HG03139 (cell line): ENCODE measurements at regions not wholly inside any gene's neighbourhood (a gene's known extent, or its start where the extent isn't known, plus 50 kb on each side); places are given as distances from the start of the nearest gene placed in this dataset.

ENCODE experiments used
- ATAC-seq: cut with Tn5 transposase; IDR thresholded peaks from one replicate; pipeline ENCODE4 v1.9.1; 2021; ENCODE audit not compliant: unreplicated experiment

DNA sequence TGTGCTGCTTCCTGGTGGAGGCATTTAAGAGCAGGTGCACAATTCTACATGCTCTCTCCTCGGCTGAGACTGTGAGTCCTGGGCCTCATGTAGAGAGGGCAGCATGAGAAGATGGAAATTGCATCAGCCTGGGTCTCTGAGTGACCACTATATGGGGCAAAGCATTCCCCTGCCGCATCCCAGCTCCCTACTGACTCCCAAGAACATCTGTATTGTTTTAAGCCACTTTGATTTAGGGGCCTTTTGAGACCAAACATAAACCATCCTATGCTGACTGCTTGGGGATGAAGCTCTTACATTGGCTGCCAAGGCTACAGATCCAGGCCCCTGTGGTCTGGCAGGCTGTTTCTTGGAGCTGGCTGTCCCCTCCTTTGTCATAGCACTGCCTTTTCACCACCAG lies 101.3 kb upstream of the TBX20 start:
- no peak for ATAC-seq

- ATAC-seq, result no peak
These were observed 99.6 kb upstream of the TBX20 start for GRCh38 chr7:35353481-35353880.

GRCh38 chr7:35351466-35351865 lies 97.6 kb upstream of the TBX20 start:
- ATAC-seq, result no peak

DNA sequence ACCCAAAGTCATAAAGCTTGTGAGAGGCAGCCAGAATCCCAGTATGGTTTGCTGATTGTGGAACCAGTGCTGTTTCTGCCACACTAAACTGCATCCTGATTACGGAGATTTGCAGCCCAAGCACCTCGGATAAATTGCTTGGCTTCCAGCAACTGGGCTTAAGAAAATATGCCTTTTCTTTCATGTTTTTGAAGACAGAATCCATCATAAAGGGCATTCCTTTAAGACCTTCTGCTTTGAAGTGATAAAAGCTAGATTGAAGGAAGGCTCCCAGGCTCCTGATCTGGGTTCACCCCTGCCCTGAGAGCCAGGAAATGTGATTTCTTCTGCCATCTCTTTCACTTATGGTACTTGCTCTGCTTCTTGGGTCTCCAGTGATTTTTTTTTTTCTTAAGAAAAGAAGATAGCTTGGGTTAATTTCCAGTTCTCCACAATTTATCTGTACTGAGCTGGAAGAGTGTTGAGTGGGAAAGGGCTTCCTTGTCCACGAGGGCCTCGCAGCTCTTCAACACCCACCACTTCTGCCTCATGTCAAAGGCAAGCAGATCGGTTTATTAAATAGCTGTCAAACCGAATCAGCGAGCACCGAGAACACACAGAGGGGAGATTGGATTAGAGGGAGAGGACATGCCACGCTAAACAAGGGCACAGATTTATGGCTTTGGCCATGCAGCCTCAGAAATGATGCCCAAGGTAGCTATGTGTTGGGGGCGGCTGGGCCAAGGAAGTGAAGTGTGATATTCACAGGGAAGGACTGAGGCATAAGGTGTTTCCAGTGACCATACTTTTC lies 94.9 kb upstream of the TBX20 start:
- no peak for ATAC-seq

DNA sequence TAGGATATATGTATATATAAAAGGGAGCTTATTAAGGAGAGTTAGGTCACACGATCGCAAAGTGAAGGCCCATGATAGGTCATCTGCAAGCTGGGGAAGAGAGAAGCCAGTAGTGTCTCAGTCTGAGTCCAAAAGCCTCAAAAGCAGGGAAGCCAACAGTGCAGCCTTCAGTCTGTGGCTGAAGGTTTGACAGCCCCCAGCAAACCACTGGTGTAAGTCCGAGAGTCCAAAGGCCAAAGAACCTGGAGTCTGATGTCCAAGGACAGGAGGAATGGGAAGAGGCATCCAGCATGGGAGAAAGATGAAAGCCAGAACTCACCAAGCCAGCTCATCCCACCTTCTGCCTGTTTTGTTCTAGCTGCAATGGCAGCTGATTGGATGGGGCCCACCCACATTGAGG lies 88.9 kb upstream of the TBX20 start:
- no peak for ATAC-seq

DNA sequence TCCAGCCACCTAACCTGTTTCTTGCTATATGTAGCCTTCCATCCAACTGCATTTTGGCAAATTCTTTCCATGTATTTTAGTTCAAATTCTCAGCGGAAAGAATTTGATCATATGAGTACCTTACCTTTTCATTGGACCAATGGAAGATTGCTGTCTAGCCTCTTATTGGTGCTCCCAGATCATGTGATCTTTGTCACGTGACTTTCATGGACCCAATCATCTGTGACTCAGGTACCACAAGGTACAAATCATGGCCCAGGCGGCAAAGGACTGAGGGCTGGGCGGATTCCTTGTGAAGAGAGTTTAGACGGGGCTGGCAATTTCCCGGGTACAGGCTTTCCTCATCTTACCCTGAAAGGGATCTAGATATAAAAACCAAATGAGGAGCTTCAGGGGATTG lies 85.9 kb upstream of the TBX20 start:
- ATAC-seq, result no peak

DNA sequence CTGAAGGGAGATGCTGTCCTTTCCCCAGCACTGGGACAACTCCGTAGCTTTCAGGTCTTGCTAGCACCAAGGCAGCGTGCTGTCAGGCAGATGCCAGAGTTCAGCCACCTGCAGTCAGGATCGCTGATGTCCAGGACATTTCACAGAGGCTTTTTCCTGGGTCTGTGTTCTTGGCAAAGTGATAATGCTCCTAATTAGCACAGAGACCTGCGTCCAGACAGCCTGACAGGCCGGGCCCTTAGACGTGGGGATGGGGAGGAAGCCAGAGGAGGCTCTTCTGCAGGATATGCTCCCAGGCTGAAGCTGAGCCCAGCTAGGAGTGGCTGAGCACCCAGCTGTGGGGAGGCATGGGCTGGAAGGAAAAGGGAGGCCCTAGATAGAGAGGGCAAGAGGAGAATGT lies 82.5 kb upstream of the TBX20 start:
- no peak for ATAC-seq

DNA sequence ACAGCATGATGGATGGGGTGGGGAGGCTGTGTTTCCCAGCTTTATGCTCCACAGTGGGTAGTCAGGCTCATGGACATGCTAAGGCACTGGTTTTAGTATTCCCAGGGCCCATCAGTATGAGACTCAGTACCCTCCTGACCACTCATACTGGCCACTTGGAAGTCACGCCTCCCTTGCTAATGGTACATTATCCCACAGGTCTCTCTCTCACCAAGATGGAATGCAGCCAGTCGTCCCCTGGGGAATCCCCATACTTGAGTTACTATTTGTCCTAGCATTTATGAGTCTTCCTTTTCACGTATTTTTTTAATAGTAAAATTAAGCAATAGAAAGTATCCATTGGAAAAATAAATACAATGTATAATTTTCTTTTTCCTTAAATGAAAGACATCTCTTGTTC lies 80.6 kb upstream of the TBX20 start:
- no peak for ATAC-seq

DNA sequence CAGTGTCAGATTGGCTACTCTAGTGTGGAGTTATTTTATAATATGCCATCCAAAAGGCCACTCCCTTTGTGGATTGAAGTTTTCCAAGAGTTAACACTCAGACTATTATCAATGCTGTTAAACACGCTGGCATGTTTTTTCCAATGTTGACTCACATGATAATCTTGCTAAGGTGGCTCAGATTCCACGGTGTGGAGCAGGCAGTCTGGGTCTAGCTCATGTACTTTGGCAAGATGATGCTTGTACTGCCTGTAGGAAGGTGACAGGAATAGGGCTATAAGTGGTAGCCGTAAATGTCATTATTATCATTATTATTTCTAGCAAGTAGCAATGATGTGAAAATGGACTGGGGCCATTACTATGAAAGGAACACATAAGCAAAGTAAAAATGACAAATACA lies 79.4 kb upstream of the TBX20 start:
- ATAC-seq, result no peak

GRCh38 chr7:35331730-35332678 lies 78.1 kb upstream of the TBX20 start:
- ATAC-seq, result no peak

GRCh38 chr7:35329026-35329425 lies 75.1 kb upstream of the TBX20 start:
- ATAC-seq, result no peak

- ATAC-seq, result no peak
These were observed 65.7 kb upstream of the TBX20 start for GRCh38 chr7:35319606-35320005.

DNA sequence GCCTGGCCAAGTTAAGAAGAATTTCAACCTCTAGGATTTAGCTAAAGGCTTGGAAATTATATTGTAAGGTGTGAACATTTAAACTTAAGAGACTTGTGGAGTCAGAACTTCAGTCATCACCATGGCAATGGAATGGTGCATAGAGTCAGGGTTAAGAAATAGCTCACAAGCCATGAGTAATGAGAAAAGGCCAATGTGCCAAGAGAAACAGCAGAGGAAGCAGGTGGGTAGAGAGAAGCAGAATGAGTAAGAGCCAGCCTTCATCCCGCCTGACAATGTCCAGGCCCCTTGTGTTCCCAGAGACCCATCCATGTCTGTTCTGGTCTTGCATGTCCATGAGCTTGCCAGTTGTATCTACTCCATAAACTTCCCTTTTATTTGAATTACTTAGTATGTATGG lies 62.6 kb upstream of the TBX20 start:
- ATAC-seq, result no peak

- ATAC-seq, result no peak
These were observed 61.6 kb upstream of the TBX20 start for GRCh38 chr7:35315517-35315916.

DNA sequence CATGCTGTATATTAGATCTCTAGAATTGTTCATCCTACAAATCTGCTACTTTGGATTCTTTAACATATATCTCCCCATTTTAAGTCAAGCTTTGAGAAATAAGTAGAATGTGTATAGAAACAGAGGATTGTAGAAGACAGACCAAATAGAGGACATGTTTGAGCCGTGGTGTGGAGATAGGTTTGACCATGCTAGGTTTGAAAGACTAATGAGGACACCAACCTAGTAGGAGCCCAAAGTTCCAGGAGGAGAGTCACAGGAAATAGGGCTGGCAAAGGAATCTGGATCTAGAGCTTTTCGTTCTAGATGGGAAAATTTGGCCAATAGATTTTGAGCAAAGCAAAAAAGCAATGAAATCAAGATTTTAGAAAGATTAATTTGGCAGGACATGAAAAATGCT lies 60.5 kb upstream of the TBX20 start:
- no peak for ATAC-seq

- no peak for ATAC-seq
These were observed 59.7 kb upstream of the TBX20 start for GRCh38 chr7:35313575-35313974.
